NT2/D1 (cell line): ENCODE measurements at regions not wholly inside any gene's neighbourhood (a gene's known extent, or its start where the extent isn't known, plus 50 kb on each side); places are given as distances from the start of the nearest gene placed in this dataset.

Experiments
- DNase-seq: peaks from one replicate; pipeline ENCODE4 v3.0.0-alpha.2; 2011; ENCODE audit warnings: low read depth, low spot score
- H3K27me3 ChIP-seq: 2 replicates; pipeline ENCODE4 v1.6.0; 2011; ENCODE audit warnings: mild to moderate bottlenecking; ENCODE audit not compliant: insufficient read length, insufficient read depth
- H3K36me3 ChIP-seq: 2 replicates; pipeline ENCODE4 v1.6.1; 2011; ENCODE audit warnings: mild to moderate bottlenecking, low read length, mixed read lengths; ENCODE audit not compliant: insufficient read depth, insufficient read length
- H3K4me1 ChIP-seq: 2 replicates; pipeline ENCODE4 v1.5.1; 2011; ENCODE audit not compliant: insufficient read depth, insufficient read length
- H3K4me3 ChIP-seq: 2 replicates; pipeline ENCODE4 v1.5.1; 2011; ENCODE audit warnings: low read depth; ENCODE audit not compliant: insufficient read length
- H3K9ac ChIP-seq: 2 replicates; pipeline ENCODE4 v1.6.0; 2011; ENCODE audit warnings: low read depth; ENCODE audit not compliant: insufficient read length
- H3K9me3 ChIP-seq: 2 replicates; pipeline ENCODE4 v1.5.1; 2011; ENCODE audit warnings: mild to moderate bottlenecking, low read length; ENCODE audit not compliant: insufficient read depth
- SUZ12 ChIP-seq: IDR thresholded peaks from 2 replicates; pipeline ENCODE4 v1.6.1; 2011; ENCODE audit not compliant: insufficient read length, insufficient read depth; ENCODE audit errors: extremely low read depth
- YY1 ChIP-seq: IDR thresholded peaks from 2 replicates; pipeline ENCODE4 v1.6.1; 2011; ENCODE audit not compliant: insufficient read length, insufficient read depth
- ZNF274 ChIP-seq: IDR thresholded peaks from 2 replicates; pipeline ENCODE4 v1.6.1; 2011; ENCODE audit warnings: mild to moderate bottlenecking, low read depth, low read length

DNA sequence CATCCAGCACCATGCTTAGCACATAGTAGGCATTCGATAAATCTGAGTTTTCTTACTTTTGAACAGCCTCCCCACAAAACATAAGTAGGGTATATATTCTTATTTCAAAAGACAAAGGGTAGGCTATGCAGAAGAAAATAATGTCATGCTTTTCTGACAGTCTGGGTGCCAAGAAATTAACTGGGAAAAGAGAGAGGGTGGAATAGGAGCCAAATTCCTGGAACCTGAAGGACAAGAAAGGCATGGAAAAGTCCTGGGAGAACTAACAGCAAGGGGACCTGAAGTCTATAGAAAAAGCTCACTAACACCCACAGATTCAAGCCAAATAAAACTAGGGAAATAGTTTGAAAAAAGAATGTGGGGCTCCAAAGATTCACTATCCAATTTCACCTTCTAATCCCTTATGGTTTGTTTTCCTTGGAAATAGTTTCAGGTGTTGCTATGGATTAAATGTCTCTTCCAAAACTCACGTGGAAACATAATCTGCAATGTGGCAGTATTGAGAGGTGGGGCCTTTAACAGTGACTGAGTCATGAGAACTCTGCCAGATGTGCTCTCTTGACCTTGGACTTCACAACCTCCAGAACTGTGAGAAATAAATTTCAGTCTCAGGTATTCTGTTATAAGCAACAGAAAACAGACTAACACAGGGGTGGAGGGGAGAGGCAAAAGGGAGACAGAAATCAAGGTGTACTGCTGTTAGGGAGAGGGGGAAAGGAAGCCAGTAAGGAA is 173.3 kb upstream of the ARHGEF9 start:
- no peak for DNase-seq
- Histone ChIP-seq H3K36me3 (no peaks in the 10 kb centered on the region), H3K4me1 (no peaks in the 10 kb centered on the region), H3K4me3 (no peak overlapping the region), H3K9me3 (0 out of 2 replicates have a peak, but pooled peaks cover 7% of the 10 kb centered on the region), H3K9ac (no peak overlapping the region), H3K27me3 (no peaks in the 10 kb centered on the region)
- TF ChIP-seq YY1, result no peak
- TF ChIP-seq SUZ12, result no peak
- no peak for TF ChIP-seq ZNF274

DNA sequence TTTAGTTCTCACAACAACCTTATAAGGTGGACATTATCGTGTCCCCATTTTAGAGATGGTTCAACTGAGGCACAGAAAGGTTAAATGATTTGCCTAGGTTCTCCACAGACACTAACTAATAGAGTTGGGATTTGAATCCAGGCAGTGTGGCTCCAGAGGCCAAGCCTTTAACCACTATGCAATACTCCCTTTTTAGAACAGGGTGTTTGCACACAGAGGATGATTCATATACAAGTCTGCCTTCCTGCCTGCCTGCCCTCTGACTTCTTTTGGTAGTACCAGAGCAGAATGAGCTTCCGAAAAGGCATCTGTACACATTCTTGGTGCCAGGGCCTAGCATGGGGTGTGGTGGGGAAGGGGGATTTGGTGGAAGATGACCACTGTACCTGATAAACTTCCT is 150.8 kb upstream of the ARHGEF9 start:
- no peaks in the 10 kb centered on the region for H3K9me3 ChIP-seq
- H3K9ac ChIP-seq, result no peak overlapping the region
- no peak overlapping the region for H3K4me3 ChIP-seq
- TF ChIP-seq ZNF274, result no peak
- DNase-seq, result no peak
- no peaks in the 10 kb centered on the region for H3K27me3 ChIP-seq
- no peaks in the 10 kb centered on the region for H3K36me3 ChIP-seq
- H3K4me1 ChIP-seq, result peaks cover 13% of the 10 kb centered on the region

DNA sequence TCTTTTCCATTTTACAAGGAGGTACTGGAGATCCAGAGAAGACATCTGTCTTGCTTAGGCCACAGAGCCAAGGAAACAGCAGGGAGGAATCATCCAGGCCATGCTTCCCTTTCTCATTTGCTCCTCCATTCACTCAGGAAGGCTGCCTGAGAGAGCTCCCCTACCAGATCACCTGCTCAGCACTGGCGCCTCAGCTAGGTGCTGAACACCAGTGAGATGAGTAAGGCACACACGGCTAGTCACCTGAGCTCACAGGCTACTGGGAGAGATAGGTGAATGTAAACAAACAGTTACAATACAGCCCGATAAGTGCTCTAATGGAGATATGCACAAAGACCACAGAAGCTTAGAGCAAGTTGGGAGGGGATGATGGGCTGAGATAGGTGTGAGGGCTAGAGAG is 149.8 kb upstream of the ARHGEF9 start:
- H3K36me3 ChIP-seq, result no peaks in the 10 kb centered on the region
- H3K4me3 ChIP-seq, result no peak overlapping the region
- H3K27me3 ChIP-seq, result no peaks in the 10 kb centered on the region
- H3K4me1 ChIP-seq, result peaks cover 13% of the 10 kb centered on the region
- TF ChIP-seq ZNF274, result no peak
- TF ChIP-seq YY1, result no peak
- no peak for TF ChIP-seq SUZ12
- DNase-seq, result no peak
- no peaks in the 10 kb centered on the region for H3K9me3 ChIP-seq
- no peak overlapping the region for H3K9ac ChIP-seq

GRCh38 chrX:63934160-63934559 is 149.1 kb upstream of the ARHGEF9 start:
- H3K4me3 ChIP-seq, result no peak overlapping the region

DNA sequence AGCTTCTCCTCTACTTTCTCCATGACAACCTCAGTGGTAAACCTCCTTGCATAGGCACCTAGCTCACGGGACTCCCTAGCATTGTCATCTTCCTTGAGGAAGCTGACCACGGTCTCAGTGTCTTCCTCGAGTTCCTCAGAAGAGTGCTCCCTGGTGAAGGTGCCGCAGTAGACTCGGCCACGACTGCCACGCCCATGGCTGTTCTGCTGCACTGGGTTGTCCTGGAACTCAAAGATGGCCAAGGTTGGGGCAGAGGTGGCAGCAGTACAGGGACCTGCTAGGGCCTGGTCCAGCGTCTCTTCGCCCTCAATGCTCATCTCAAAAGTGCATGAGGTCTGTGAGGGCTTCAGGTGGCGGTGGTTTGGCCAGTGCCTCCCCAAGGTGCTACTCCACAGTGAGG is 147.9 kb upstream of the ARHGEF9 start:
- H3K4me1 ChIP-seq, result peaks cover 13% of the 10 kb centered on the region
- H3K36me3 ChIP-seq, result no peaks in the 10 kb centered on the region
- no peak for DNase-seq
- H3K4me3 ChIP-seq, result no peak overlapping the region
- no peaks in the 10 kb centered on the region for H3K27me3 ChIP-seq
- no peak overlapping the region for H3K9ac ChIP-seq
- no peak for TF ChIP-seq ZNF274
- TF ChIP-seq YY1, result no peak
- no peak for TF ChIP-seq SUZ12
- H3K9me3 ChIP-seq, result 0 out of 2 replicates have a peak, but pooled peaks cover under 1% of the 10 kb centered on the region

More at GRCh38 chrX:63934160-63934559, 149.1 kb upstream of the ARHGEF9 start:
- TF ChIP-seq SUZ12, result no peak
- TF ChIP-seq ZNF274, result no peak
- H3K4me1 ChIP-seq, result peaks cover 13% of the 10 kb centered on the region
- H3K36me3 ChIP-seq, result no peaks in the 10 kb centered on the region
- H3K9ac ChIP-seq, result no peak overlapping the region
- H3K27me3 ChIP-seq, result no peaks in the 10 kb centered on the region
- DNase-seq, result peak; percentile 49
- no peaks in the 10 kb centered on the region for H3K9me3 ChIP-seq

GRCh38 chrX:63932006-63932405 is 147.0 kb upstream of the ARHGEF9 start:
- Histone ChIP-seq H3K9ac (no peak overlapping the region), H3K27me3 (no peaks in the 10 kb centered on the region), H3K36me3 (no peaks in the 10 kb centered on the region), H3K4me3 (no peak overlapping the region), H3K4me1 (peaks cover 13% of the 10 kb centered on the region), H3K9me3 (peaks cover 8% of the 10 kb centered on the region)
- no peak for DNase-seq
- TF ChIP-seq SUZ12, result no peak
- no peak for TF ChIP-seq YY1
- no peak for TF ChIP-seq ZNF274

DNA sequence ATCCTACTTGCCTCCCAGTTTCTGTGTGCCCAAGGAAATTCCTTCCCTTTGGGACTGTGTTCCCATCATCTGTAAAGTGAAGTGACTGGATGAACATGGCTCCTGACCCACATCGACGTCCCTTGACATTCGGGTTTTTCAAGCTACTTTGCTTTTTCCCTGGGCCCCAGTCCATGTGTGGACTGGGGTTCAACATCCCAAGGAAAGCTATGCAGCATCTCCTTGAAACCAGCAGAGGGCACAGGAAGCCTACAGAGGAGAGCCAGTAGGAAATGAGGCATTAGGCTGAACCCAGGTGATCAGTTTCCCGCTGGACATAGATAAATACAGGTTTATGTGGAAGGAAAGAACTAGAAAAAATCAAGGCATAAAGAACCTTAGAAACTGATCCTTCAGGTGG is 145.1 kb upstream of the ARHGEF9 start:
- peaks cover 12% of the 10 kb centered on the region for H3K4me1 ChIP-seq
- H3K27me3 ChIP-seq, result no peaks in the 10 kb centered on the region
- DNase-seq, result no peak
- TF ChIP-seq ZNF274, result no peak
- no peak for TF ChIP-seq YY1
- TF ChIP-seq SUZ12, result no peak
- no peaks in the 10 kb centered on the region for H3K36me3 ChIP-seq
- peaks cover 8% of the 10 kb centered on the region for H3K9me3 ChIP-seq
- no peak overlapping the region for H3K9ac ChIP-seq
- H3K4me3 ChIP-seq, result no peak overlapping the region

DNA sequence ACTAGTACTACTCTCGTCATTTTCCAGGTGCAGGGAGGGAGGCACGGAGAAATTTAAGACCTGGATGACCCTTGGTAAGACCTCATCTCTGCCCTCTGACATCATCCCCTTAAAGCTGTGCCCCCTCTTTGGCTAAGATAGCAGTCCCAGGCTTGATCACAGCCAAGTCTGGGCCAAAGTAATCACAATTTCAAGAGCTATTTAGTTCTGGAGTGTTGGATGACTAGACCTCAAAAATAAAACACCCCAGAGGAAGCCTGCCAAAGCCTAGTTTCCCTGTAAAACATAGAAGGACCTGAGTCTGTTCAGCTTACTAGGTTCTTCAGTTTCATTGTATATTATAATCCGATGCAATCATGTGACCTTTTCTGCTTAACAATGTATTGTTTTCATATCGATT is 144.6 kb upstream of the ARHGEF9 start:
- Histone ChIP-seq H3K4me3 (no peak overlapping the region), H3K4me1 (peaks cover 10% of the 10 kb centered on the region), H3K9ac (no peak overlapping the region), H3K27me3 (no peaks in the 10 kb centered on the region), H3K36me3 (no peaks in the 10 kb centered on the region), H3K9me3 (peaks cover 8% of the 10 kb centered on the region)
- no peak for TF ChIP-seq YY1
- no peak for TF ChIP-seq SUZ12
- TF ChIP-seq ZNF274, result no peak
- DNase-seq, result no peak
